ENCODE measurements at regions not wholly inside any gene's neighbourhood (a gene's known extent, or its start where the extent isn't known, plus 50 kb on each side); places are given as distances from the start of the nearest gene placed in this dataset.

DNA sequence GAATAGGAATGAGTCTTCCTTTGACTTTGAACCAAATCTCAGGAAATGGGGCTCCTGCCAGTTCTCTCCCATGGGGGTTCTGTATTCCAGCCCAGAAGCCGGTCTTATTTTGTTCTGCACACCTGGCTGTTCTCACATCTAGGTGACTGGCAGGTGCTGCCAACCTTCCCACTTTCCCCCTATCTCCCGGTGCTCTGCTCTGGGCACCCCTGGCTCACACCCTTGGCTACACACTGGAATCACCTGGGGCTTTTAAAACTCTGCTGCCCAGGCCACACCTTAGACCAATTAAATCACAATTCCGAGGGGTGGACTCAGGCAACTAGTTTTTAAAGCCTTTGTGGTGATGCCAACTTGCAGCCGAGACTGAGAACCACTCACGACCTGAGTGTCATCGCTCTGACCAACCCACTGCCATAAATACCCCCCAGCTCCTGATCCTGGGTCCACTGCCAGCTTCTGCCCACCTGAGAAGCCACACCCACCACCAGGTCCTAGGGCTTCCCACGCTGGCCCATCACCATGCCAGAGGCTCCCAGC lies 69.2 kb downstream of the KCNF1 start:
- TF ChIP-seq POLR2A (IDR thresholded peaks at IDR 0.05) (no peak), CTCF (IDR thresholded peaks at IDR 0.05) (no peak)

Data from uterus (tissue), 2 donors.